Omental fat pad (tissue), 3 donors: ENCODE measurements at regions not wholly inside any gene's neighbourhood (a gene's known extent, or its start where the extent isn't known, plus 50 kb on each side); places are given as distances from the start of the nearest gene placed in this dataset.

Experiments used
- ATAC-seq: fragments of 150-250 bp; one replicate; pipeline ENCODE4 v1.9.1; 2016; ENCODE audit warnings: mild to moderate bottlenecking, moderate library complexity; ENCODE audit not compliant: low FRiP score
- DNase-seq: peaks from one replicate; pipeline ENCODE4 v3.0.0-alpha.2; 2019; ENCODE audit warnings: low spot score
- CTCF ChIP-seq, 3 donors: fragments of 450-650 bp; IDR thresholded peaks; one replicate each; pipeline ENCODE4 v1.5.1; 2016 to 2017; ENCODE audit warnings: antibody characterized with exemption in 3 of 3, mild to moderate bottlenecking in 3 of 3, moderate library complexity in 2 of 3

DNA sequence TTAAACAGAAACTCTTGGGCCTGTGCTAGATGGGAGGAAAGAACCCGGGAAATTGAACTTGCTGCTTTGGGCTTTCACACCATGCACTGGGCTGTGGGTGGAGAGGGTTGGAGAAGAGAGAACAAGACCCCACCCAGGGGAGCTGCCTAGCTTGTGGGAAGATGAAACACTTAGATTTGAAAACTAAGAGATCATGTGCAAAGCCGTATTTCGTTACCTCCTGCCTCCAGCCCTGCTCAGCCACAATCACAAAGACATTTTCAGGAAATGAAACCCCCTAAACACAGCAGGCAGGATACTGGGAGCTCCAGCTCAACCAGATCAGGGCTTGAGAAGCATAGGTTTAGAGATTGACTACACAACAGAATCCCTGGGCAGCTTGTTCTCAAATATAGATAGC lies 183.0 kb upstream of the C2CD4B start:
- TF ChIP-seq CTCF (IDR thresholded peaks at IDR 0.05) = no peak
- DNase-seq (no peak), ATAC-seq (no peak)

GRCh38 chr15:62348623-62349022 lies 183.5 kb upstream of the C2CD4B start:
- ATAC-seq (no peak), DNase-seq (no peak)
- TF ChIP-seq CTCF (IDR thresholded peaks at IDR 0.05) = no peak

- DNase-seq = no peak
- no peak for TF ChIP-seq CTCF (IDR thresholded peaks at IDR 0.05)
- no peak for ATAC-seq
These were observed 187.7 kb upstream of the C2CD4B start for GRCh38 chr15:62352817-62353216.

GRCh38 chr15:62357431-62357830 lies 192.3 kb upstream of the C2CD4B start:
- no peak for ATAC-seq
- DNase-seq = no peak
- TF ChIP-seq CTCF (IDR thresholded peaks at IDR 0.05) = no peak

DNA sequence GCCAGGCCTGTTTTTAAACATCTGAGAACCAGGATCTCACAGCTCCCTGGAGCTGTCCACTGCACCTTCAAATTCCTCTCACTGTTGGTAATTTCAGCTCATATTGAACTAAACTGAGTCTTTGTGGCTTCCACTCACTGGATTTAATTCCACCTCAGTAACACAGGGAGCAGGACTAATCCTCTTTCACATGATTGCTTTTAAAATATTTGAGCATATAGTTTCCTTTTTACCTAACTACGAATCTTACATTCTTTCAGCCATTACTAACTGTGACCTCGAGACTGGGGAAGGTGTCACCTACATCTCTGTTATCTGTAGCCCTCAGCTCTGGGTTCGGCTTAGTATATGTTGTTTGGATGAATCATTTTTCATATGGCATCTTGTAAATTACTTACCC lies 194.3 kb upstream of the C2CD4B start:
- DNase-seq = no peak
- no peak for ATAC-seq
- no peak for TF ChIP-seq CTCF (IDR thresholded peaks at IDR 0.05)

DNA sequence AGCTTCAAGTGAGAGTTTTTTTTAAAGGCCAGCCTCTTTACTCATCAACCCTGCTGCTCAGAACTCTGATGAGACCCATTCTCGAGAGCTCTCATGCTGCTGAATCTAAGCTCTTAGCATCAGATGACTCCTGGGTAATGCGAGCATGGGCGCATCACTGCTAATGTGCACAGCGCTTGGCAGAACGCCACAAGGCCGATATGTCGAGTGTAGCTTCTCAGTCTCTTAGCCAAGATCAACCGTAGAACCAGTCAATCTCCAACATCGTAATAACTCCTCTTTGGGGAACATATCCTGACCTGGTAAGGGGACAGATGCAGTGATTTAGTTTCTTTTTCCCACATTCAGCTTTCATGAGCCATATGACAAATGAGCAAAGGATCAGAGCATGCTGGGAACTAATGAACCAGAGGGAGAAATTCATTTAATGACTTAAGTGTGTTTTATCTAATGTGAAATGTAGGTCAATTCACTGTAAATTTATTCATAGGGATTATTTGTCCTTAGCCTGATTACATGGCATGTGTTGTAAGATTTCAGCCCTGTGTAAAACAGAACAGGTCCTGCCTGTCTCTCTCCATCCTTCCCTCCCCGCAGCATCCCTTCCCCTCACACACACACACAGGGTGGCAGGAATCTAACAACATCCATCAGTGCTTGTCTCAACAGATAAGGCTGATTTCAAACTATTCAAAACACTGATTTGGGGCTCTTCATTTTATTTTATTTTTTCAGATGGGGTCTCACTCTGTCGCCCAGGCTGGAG lies 195.4 kb upstream of the C2CD4B start:
- no peak for TF ChIP-seq CTCF (IDR thresholded peaks at IDR 0.05)
- DNase-seq = no peak
- no peak for ATAC-seq

DNA sequence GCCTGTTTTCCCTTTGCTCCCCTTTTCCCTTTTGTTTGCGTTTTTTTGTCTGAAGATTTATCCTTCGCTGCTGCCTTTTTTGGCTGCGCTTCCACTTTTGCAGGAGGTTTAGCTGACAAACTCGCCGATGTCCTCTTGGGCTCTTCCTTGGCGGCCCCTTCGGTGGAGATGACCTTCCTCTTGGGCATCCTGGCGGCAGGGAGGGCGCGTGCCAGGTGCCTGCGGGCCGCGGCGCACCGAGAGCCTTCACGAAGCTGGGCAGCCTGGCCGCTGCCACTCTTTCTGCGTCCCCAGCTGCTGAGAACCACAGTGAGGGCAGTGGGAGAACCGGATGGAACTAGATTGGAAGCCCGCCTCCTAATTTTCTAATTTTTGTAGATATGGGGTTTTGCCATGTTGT lies 197.1 kb upstream of the C2CD4B start:
- ATAC-seq (no peak), DNase-seq (no peak)
- no peak for TF ChIP-seq CTCF (IDR thresholded peaks at IDR 0.05)
